Smooth muscle cell (in vitro differentiated cells): ENCODE measurements at regions not wholly inside any gene's neighbourhood (a gene's known extent, or its start where the extent isn't known, plus 50 kb on each side); places are given as distances from the start of the nearest gene placed in this dataset.

ENCODE experiments used
- DNase-seq: peaks from one replicate; lab custom pipeline; 2025; ENCODE audit not compliant: unreplicated experiment; lab: John Stamatoyannopoulos, UW
- H2AFZ ChIP-seq: fragments of 200-600 bp; sonication (generic); 2 replicates; pipeline ENCODE4 v1.6.0; 2016; ENCODE audit warnings: antibody characterized with exemption, low read depth, mild to moderate bottlenecking
- H3F3A ChIP-seq: fragments of 200-600 bp; sonication (generic); 2 replicates; pipeline ENCODE4 v1.6.0; 2017; ENCODE audit warnings: antibody characterized with exemption, low read depth
- H3K27ac ChIP-seq: fragments of 200-600 bp; sonication (generic); 2 replicates; pipeline ENCODE4 v1.5.1; 2016; ENCODE audit warnings: low read depth, mild to moderate bottlenecking
- H3K27me3 ChIP-seq: fragments of 200-600 bp; sonication (generic); 2 replicates; pipeline ENCODE4 v1.6.1; 2016; ENCODE audit warnings: low read depth, mild to moderate bottlenecking
- H3K36me3 ChIP-seq: fragments of 200-600 bp; sonication (generic); 2 replicates; pipeline ENCODE4 v1.5.1; 2016; ENCODE audit warnings: low read depth
- H3K4me1 ChIP-seq: fragments of 200-600 bp; sonication (generic); 2 replicates; pipeline ENCODE4 v1.5.1; 2016; ENCODE audit warnings: low read depth
- H3K4me2 ChIP-seq: fragments of 200-600 bp; sonication (generic); 2 replicates; pipeline ENCODE4 v1.6.0; 2016; ENCODE audit warnings: mild to moderate bottlenecking
- H3K4me3 ChIP-seq: fragments of 200-600 bp; sonication (generic); 2 replicates; pipeline ENCODE4 v1.5.1; 2016; ENCODE audit warnings: mild to moderate bottlenecking
- H3K79me2 ChIP-seq: fragments of 200-600 bp; sonication (generic); 2 replicates; pipeline ENCODE4 v1.6.0; 2016; ENCODE audit warnings: low read depth, mild to moderate bottlenecking
- H3K9ac ChIP-seq: fragments of 200-600 bp; sonication (generic); 2 replicates; pipeline ENCODE4 v1.6.0; 2016; ENCODE audit warnings: low read depth
- H3K9me3 ChIP-seq: fragments of 200-600 bp; sonication (generic); replicated peaks from 2 replicates; pipeline ENCODE4 v1.5.1; 2016; ENCODE audit warnings: low read depth
- H4K20me1 ChIP-seq: fragments of 200-600 bp; sonication (generic); 2 replicates; pipeline ENCODE4 v1.6.0; 2016; ENCODE audit warnings: low read depth
- CTCF ChIP-seq: fragments of 200-600 bp; sonication (generic); IDR thresholded peaks from 2 replicates; pipeline ENCODE4 v1.5.1; 2017; ENCODE audit warnings: borderline replicate concordance, mild to moderate bottlenecking, antibody characterized with exemption; ENCODE audit not compliant: insufficient read depth, poor library complexity, severe bottlenecking
- WGBS: methylation state at CpG from one replicate; pipeline ENCODE4 v1.1.7; 2016; ENCODE audit warnings: low lambda C conversion rate; 5-methylcytosine and 5-hydroxymethylcytosine counted together

GRCh38 chr2:138866797-138867196, 86.6 kb upstream of the NXPH2 start:
- no peak for TF ChIP-seq CTCF
- no peaks in the 10 kb centered on the region for H4K20me1 ChIP-seq

GRCh38 chr2:138853761-138854160, 73.6 kb upstream of the NXPH2 start:
- no peak overlapping the region for H3K4me2 ChIP-seq
- DNase-seq = no peak

More at GRCh38 chr2:138866797-138867196, 86.6 kb upstream of the NXPH2 start:
- Histone ChIP-seq H3K9me3 (no peaks in the 10 kb centered on the region), H3K4me2 (no peak overlapping the region), H3K79me2 (no peaks in the 10 kb centered on the region), H3K36me3 (no peaks in the 10 kb centered on the region), H3K27me3 (peaks cover 15% of the 10 kb centered on the region), H3F3A (no peaks in the 10 kb centered on the region), H2AFZ (no peak overlapping the region), H3K27ac (no peak overlapping the region), H3K4me3 (no peak overlapping the region), H3K4me1 (no peaks in the 10 kb centered on the region), H3K9ac (no peak overlapping the region)
- no peak for DNase-seq

GRCh38 chr2:138853296-138853695, 73.1 kb upstream of the NXPH2 start:
- Histone ChIP-seq H3F3A (no peaks in the 10 kb centered on the region), H3K27ac (no peak overlapping the region), H3K4me2 (no peak overlapping the region), H3K4me3 (no peak overlapping the region), H2AFZ (no peak overlapping the region), H3K79me2 (no peaks in the 10 kb centered on the region), H3K9me3 (no peaks in the 10 kb centered on the region), H3K27me3 (no peaks in the 10 kb centered on the region), H3K36me3 (no peaks in the 10 kb centered on the region), H3K9ac (no peak overlapping the region), H4K20me1 (no peaks in the 10 kb centered on the region), H3K4me1 (no peaks in the 10 kb centered on the region)
- 92% methylated on average over 1 of the region's 1 CpG for WGBS
- DNase-seq = no peak
- TF ChIP-seq CTCF = no peak

More at GRCh38 chr2:138853761-138854160, 73.6 kb upstream of the NXPH2 start:
- Histone ChIP-seq H3K27ac (no peak overlapping the region), H3K4me1 (no peaks in the 10 kb centered on the region), H3F3A (no peaks in the 10 kb centered on the region), H3K4me3 (no peak overlapping the region), H3K9ac (no peak overlapping the region), H3K9me3 (no peaks in the 10 kb centered on the region), H3K27me3 (no peaks in the 10 kb centered on the region), H3K36me3 (no peaks in the 10 kb centered on the region), H2AFZ (no peak overlapping the region), H4K20me1 (no peaks in the 10 kb centered on the region), H3K79me2 (no peaks in the 10 kb centered on the region)
- 88% methylated on average over 3 of the region's 3 CpGs for WGBS
- no peak for TF ChIP-seq CTCF

GRCh38 chr2:138846216-138846821, 66.1 kb upstream of the NXPH2 start:
- H3K9me3 ChIP-seq = no peaks in the 10 kb centered on the region
- H3K9ac ChIP-seq = no peak overlapping the region
- peak; percentile 79 for TF ChIP-seq CTCF
- DNase-seq = no peak
- no peaks in the 10 kb centered on the region for H3F3A ChIP-seq
- no peaks in the 10 kb centered on the region for H3K27me3 ChIP-seq
- no peaks in the 10 kb centered on the region for H4K20me1 ChIP-seq
- no peaks in the 10 kb centered on the region for H3K36me3 ChIP-seq
- H3K4me3 ChIP-seq = no peak overlapping the region
- H3K27ac ChIP-seq = no peak overlapping the region
- H3K4me2 ChIP-seq = no peak overlapping the region
- 70% methylated on average over 8 of the region's 8 CpGs for WGBS
- H3K79me2 ChIP-seq = no peaks in the 10 kb centered on the region
- H3K4me1 ChIP-seq = no peaks in the 10 kb centered on the region
- H2AFZ ChIP-seq = no peak overlapping the region
